Fibroblast of villous mesenchyme (primary cell): ENCODE measurements at regions not wholly inside any gene's neighbourhood (a gene's known extent, or its start where the extent isn't known, plus 50 kb on each side); places are given as distances from the start of the nearest gene placed in this dataset.
"Not testable (repeated sequence)": the region's sequence is repeated elsewhere in the genome, so short reads cannot be mapped to it uniquely, and the experiment has no call there.

Source experiments
- DNase-seq: peaks from one replicate; pipeline ENCODE4 v3.0.0-alpha.2; 2010; ENCODE audit warnings: low read depth
- H3K4me3 ChIP-seq: 2 replicates; pipeline ENCODE4 v1.5.1; 2011; ENCODE audit warnings: low read depth, mild to moderate bottlenecking, low read length
- TF ChIP-seq, protein P1 (sequence below): IDR thresholded peaks from 2 replicates; pipeline ENCODE4 v1.5.1; 2012; ENCODE audit warnings: low read depth, mild to moderate bottlenecking, low read length; ENCODE audit not compliant: insufficient read depth

DNA sequence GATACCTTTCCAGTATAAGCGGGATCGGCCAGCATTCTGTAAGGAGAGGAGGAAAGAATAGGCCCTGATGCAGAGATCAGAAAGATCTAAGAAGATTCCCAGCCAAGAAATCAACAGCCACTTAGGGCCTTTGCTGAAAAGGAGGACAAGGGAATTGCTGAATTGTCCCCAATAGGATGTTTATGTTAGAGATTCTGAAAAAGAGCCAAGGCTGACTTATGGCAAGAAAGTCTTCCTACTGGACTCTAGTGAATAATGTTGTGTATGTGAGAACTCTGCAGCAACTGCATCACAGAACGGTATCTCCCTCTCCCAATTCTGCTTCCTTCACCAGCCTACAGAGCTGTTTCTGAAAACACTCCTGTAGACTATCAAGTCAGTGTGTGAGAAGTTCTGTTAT, 298.0 kb upstream of the CXADR start:
- no peak overlapping the region for H3K4me3 ChIP-seq
- TF ChIP-seq, protein P1, sequence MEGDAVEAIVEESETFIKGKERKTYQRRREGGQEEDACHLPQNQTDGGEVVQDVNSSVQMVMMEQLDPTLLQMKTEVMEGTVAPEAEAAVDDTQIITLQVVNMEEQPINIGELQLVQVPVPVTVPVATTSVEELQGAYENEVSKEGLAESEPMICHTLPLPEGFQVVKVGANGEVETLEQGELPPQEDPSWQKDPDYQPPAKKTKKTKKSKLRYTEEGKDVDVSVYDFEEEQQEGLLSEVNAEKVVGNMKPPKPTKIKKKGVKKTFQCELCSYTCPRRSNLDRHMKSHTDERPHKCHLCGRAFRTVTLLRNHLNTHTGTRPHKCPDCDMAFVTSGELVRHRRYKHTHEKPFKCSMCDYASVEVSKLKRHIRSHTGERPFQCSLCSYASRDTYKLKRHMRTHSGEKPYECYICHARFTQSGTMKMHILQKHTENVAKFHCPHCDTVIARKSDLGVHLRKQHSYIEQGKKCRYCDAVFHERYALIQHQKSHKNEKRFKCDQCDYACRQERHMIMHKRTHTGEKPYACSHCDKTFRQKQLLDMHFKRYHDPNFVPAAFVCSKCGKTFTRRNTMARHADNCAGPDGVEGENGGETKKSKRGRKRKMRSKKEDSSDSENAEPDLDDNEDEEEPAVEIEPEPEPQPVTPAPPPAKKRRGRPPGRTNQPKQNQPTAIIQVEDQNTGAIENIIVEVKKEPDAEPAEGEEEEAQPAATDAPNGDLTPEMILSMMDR: no peak
- no peak for DNase-seq

DNA sequence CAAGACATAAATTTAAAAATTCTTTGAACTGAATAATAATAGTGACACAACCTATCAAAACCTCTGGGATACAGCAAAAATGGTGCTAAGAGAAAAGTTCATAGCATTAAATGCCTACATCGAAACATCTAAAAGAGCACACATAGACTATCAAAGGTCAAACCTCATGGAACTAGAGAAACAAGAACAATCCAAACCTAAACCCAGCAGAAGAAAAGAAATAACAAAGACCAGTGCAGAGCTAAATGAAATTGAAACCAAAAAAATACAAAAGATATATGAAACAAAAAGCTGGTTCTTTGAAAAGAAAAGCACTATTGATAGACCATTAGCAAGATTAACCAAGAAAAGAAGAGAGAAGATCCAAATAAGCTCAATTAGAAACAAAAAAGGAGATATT, 293.8 kb upstream of the CXADR start:
- not testable (repeated sequence) for DNase-seq, H3K4me3 ChIP-seq

DNA sequence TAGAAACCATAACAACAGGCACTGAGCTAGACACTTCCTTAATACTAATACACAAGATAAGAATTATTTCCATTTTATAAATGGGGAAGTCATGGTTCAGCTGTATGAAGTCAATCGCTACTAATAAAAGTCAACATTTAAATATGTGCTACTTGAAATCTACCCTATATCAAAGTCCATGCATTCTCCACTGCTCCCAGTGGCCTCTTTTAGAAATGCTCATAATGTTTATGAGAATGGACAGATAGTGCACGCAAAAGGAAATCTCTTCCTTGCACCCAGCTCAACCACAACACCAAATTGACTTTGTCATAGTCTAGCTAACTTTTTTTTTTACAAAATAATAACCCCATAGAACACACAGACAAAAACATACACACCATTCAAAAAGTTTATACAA, 281.7 kb upstream of the CXADR start:
- H3K4me3 ChIP-seq: no peak overlapping the region
- TF ChIP-seq, protein P1: no peak
- DNase-seq: no peak

DNA sequence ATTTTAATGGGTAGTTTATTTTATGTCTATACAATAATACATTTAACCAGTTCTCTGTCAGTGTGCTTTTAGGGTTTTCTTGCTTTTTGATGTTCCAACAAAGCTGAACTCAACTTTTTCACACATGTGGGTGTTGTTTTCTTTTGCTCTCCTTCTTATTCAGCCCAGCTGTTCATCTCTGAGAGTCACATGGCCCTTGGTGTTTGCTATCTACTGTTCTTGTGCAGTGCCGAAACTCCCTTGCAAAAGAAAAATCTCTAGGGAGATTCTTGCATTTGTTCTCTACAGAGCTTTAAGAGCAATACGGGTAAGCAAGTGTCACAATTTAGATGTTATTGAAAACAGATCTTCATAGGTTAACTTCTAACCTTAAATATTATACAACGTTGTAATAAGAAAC, 281.1 kb upstream of the CXADR start:
- TF ChIP-seq, protein P1: no peak
- DNase-seq: peak; percentile 1
- no peak overlapping the region for H3K4me3 ChIP-seq

DNA sequence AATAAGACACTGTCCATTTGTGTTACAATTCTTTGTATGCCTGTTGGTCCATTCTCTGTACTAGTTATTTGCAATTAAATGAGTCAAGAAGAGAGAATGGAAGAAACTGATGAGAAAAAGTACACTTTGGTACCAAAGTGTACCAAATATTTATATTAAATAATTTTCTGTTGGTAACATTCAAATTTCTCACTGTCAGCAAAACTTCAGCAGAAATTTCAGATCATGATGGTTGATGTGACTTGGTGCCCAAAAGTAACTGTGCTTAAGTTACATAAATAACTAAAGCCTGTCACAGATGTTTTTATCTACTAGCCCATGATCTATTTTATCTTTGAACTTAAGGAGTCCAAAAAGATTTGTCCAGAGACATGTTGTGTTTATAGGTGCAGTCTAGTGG, 274.4 kb upstream of the CXADR start:
- no peak for DNase-seq
- TF ChIP-seq, protein P1: no peak
- H3K4me3 ChIP-seq: no peak overlapping the region

DNA sequence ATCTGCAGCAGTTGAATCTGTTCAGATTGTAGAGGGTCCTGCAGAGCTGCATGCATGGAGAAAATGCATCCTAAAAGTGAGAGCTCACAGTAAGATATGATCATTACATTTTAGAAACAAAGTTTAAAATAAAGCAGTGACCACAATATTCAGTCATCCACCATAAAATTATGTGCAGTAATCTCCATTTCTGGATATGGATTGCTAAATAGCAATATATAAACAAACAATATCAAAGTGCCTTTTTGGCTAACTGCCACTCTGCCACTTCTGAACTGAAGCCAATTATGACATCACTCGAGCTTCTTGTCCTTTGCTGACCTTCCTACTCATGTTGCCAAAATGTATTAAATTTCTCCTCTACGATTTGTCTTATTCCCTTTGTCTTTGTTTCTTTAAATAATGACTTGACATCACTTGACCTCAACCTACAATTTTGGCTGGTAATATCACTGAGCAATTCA, 262.0 kb upstream of the CXADR start:
- no peak for DNase-seq
- no peak overlapping the region for H3K4me3 ChIP-seq
- TF ChIP-seq, protein P1: no peak

DNA sequence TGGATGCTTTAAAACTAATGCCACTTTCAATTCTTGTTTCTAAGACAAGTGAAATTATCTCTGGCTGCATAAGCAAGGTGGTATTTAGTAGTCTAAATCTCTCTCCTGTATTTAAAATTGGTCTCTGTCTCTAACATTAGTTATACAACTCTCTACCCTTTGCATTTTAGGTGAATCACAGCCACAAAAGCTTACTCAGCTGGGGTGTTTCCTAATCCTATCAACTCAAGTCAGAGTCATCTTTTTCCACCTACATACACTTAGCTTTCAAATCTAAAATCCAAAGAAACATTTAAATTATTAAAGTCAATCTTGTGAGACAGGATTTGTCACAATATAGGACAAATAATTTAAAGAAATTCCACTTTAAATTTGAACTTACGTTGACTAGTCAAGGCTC, 255.1 kb upstream of the CXADR start:
- no peak overlapping the region for H3K4me3 ChIP-seq
- DNase-seq: no peak
- TF ChIP-seq, protein P1: no peak
